ENCODE measurements at regions not wholly inside any gene's neighbourhood (a gene's known extent, or its start where the extent isn't known, plus 50 kb on each side); places are given as distances from the start of the nearest gene placed in this dataset.

DNA sequence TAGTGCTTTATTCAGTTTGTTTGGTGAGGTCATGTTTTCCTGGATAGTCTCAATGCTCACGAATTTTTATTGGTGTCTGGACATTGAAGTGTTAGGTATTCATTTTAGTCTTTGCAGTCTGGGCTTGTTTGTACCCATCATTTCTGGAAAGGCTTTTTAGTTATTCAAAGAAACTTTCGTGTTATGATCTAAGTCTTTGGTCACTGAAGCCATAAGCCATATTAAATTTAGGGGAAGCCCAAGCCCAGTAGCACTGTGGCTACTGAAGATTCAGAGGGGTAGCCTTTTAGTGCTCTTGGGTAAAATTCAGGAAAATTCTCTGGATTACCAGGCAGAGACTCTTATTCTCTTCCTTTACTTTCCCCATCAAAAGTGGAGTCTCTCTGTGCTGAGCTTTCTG is 56.2 kb upstream of the PEX5L start:
- H3K4me3 Mint-ChIP-seq, result no peak overlapping the region
- no peak overlapping the region for H3K4me3 ChIP-seq (ENCODE audit: low read depth, low read length)
- no peaks in the 10 kb centered on the region for H3K36me3 Mint-ChIP-seq
- H3K27me3 ChIP-seq (ENCODE audit: control insufficient read depth, insufficient read depth, low read length), result no peaks in the 10 kb centered on the region
- H3K4me1 ChIP-seq (ENCODE audit: control insufficient read depth, insufficient read depth, low read length, poor library complexity, severe bottlenecking), result no peaks in the 10 kb centered on the region
- no peaks in the 10 kb centered on the region for H3K27me3 Mint-ChIP-seq
- no peaks in the 10 kb centered on the region for H3K9me3 ChIP-seq (ENCODE audit: control insufficient read depth in 2 of 2, low read length in 2 of 2)
- H3K4me1 Mint-ChIP-seq, result no peaks in the 10 kb centered on the region
- H3K27ac Mint-ChIP-seq, result no peak overlapping the region
- ATAC-seq (ENCODE audit: low read depth in 2 of 2) (no peak), DNase-seq (no peak)
- H3K36me3 ChIP-seq (ENCODE audit: control insufficient read depth, insufficient read depth, low read length), result no peaks in the 10 kb centered on the region
- H3K9me3 Mint-ChIP-seq, result peaks cover 0 to 12% (median 3%) of the 10 kb centered on the region in 7 donors
- H3K27ac ChIP-seq (ENCODE audit: insufficient read depth, low read length, poor library complexity, severe bottlenecking), result no peak overlapping the region

DNA sequence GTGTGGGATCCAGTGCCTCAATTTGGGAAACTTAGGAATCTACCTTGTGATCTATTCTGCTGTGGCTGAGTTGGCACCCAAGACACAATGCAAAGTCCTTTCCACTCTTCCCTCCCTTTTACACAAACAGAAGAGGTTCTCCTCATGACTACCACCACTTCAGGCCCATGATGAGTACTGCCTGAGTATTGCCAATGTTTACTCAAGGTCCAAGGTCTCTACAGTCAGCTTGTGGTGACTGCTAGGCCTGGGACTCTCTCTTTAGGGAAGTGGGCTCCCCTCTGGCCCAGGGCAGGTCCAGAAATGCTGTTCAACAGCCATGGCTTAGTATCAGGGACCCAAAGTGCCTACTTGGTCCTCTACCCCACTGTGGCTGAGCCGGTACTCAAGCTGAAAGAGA is 56.8 kb upstream of the PEX5L start:
- Mint-ChIP-seq H3K36me3 (no peaks in the 10 kb centered on the region), H3K27me3 (no peaks in the 10 kb centered on the region), H3K4me1 (no peaks in the 10 kb centered on the region), H3K27ac (no peak overlapping the region), H3K9me3 (peaks cover 0 to 12% (median 3%) of the 10 kb centered on the region in 7 donors), H3K4me3 (no peak overlapping the region)
- Histone ChIP-seq H3K27ac (ENCODE audit: insufficient read depth, low read length, poor library complexity, severe bottlenecking) (no peak overlapping the region), H3K36me3 (ENCODE audit: control insufficient read depth, insufficient read depth, low read length) (no peaks in the 10 kb centered on the region), H3K27me3 (ENCODE audit: control insufficient read depth, insufficient read depth, low read length) (no peaks in the 10 kb centered on the region), H3K4me1 (ENCODE audit: control insufficient read depth, insufficient read depth, low read length, poor library complexity, severe bottlenecking) (no peaks in the 10 kb centered on the region), H3K9me3 (ENCODE audit: control insufficient read depth in 2 of 2, low read length in 2 of 2) (no peaks in the 10 kb centered on the region), H3K4me3 (ENCODE audit: low read depth, low read length) (no peak overlapping the region)
- ATAC-seq (ENCODE audit: low read depth in 2 of 2) (no peak), DNase-seq (no peak)

DNA sequence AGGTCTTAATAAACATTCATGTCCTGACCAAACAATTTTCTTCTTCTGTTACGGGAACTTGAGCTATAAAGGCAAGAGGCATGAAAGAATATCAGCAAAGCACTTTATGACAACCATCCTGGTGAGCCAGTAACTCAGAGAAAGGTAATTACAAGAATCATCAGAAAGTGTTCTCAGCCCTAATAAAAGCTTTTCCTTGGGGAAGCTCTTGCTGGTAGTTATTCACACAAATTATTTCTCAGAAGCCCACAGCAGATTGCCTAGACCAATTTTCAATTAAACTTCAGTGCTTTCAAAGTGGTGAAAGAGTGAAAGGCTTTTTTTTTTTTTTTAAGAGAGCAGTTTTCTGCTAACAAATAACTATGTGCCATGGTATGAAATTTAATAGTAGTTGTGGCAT is 60.9 kb upstream of the PEX5L start:
- Mint-ChIP-seq H3K36me3 (no peaks in the 10 kb centered on the region), H3K27me3 (no peaks in the 10 kb centered on the region), H3K27ac (no peak overlapping the region), H3K4me3 (no peak overlapping the region), H3K9me3 (peaks cover 0 to 5% (median 2%) of the 10 kb centered on the region in 7 donors), H3K4me1 (no peaks in the 10 kb centered on the region)
- no peak for ATAC-seq (ENCODE audit: low read depth in 2 of 2)
- Histone ChIP-seq H3K9me3 (ENCODE audit: control insufficient read depth in 2 of 2, low read length in 2 of 2) (no peaks in the 10 kb centered on the region), H3K4me3 (ENCODE audit: low read depth, low read length) (no peak overlapping the region), H3K27ac (ENCODE audit: insufficient read depth, low read length, poor library complexity, severe bottlenecking) (no peak overlapping the region), H3K4me1 (ENCODE audit: control insufficient read depth, insufficient read depth, low read length, poor library complexity, severe bottlenecking) (no peaks in the 10 kb centered on the region), H3K27me3 (ENCODE audit: control insufficient read depth, insufficient read depth, low read length) (no peaks in the 10 kb centered on the region), H3K36me3 (ENCODE audit: control insufficient read depth, insufficient read depth, low read length) (no peaks in the 10 kb centered on the region)
- DNase-seq, result no peak

DNA sequence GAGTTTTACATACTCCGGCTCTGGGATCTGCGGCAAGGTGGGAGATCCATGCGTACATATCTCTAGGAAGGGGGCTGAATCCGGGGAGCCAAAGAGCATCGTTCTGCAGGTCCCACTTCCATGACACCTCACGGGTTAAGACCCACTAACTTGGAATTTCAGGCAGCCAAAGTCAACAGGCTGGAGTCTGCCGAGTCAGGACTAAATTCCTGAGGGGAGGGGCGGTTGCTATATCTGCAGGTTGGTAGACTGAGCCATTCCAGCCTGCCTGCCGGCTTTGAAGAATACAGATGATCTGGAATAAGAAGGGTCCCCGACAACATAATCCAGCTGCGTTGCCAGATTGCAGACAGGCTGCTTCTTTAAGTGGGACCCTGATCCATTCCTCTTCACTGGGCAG is 65.4 kb upstream of the PEX5L start:
- no peaks in the 10 kb centered on the region for H3K27me3 ChIP-seq (ENCODE audit: control insufficient read depth, insufficient read depth, low read length)
- no peaks in the 10 kb centered on the region for H3K9me3 ChIP-seq (ENCODE audit: control insufficient read depth in 2 of 2, low read length in 2 of 2)
- no peaks in the 10 kb centered on the region for H3K36me3 Mint-ChIP-seq
- ATAC-seq (ENCODE audit: low read depth in 2 of 2), result no peak
- H3K9me3 Mint-ChIP-seq, result peaks cover 0 to 4% (median 1%) of the 10 kb centered on the region in 7 donors
- no peaks in the 10 kb centered on the region for H3K4me1 Mint-ChIP-seq
- no peak overlapping the region for H3K4me3 Mint-ChIP-seq
- H3K27ac Mint-ChIP-seq, result no peak overlapping the region
- H3K4me3 ChIP-seq (ENCODE audit: low read depth, low read length), result no peak overlapping the region
- H3K4me1 ChIP-seq (ENCODE audit: control insufficient read depth, insufficient read depth, low read length, poor library complexity, severe bottlenecking), result no peaks in the 10 kb centered on the region
- H3K27ac ChIP-seq (ENCODE audit: insufficient read depth, low read length, poor library complexity, severe bottlenecking), result no peak overlapping the region
- no peaks in the 10 kb centered on the region for H3K27me3 Mint-ChIP-seq
- H3K36me3 ChIP-seq (ENCODE audit: control insufficient read depth, insufficient read depth, low read length), result no peaks in the 10 kb centered on the region
- DNase-seq, result no peak

DNA sequence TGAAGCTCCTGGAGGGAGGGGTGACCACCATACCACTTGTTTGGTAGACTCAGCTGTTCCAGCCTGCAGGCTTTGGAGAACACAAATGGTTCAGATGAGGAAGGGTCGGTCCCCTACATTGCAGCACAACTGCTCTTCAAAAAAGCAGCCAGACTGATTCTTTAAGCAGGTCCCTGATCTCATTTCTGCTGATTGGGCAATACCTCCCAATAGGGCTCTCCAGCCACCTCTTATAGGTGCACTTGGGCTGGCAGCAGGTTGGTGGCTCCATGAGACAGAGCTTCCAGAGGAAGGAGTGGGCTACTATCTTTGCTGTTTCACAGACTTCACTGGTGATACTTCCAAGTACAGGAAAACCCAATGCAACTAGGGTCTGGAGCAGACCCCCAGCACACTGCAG is 65.9 kb upstream of the PEX5L start:
- H3K27me3 Mint-ChIP-seq, result no peaks in the 10 kb centered on the region
- no peaks in the 10 kb centered on the region for H3K4me1 Mint-ChIP-seq
- no peaks in the 10 kb centered on the region for H3K9me3 ChIP-seq (ENCODE audit: control insufficient read depth in 2 of 2, low read length in 2 of 2)
- peaks cover 0 to 4% (median 1%) of the 10 kb centered on the region in 7 donors for H3K9me3 Mint-ChIP-seq
- H3K27me3 ChIP-seq (ENCODE audit: control insufficient read depth, insufficient read depth, low read length), result no peaks in the 10 kb centered on the region
- no peak overlapping the region for H3K4me3 ChIP-seq (ENCODE audit: low read depth, low read length)
- no peak overlapping the region for H3K27ac ChIP-seq (ENCODE audit: insufficient read depth, low read length, poor library complexity, severe bottlenecking)
- DNase-seq (no peak), ATAC-seq (ENCODE audit: low read depth in 2 of 2) (no peak)
- H3K4me3 Mint-ChIP-seq, result no peak overlapping the region
- H3K36me3 ChIP-seq (ENCODE audit: control insufficient read depth, insufficient read depth, low read length), result no peaks in the 10 kb centered on the region
- no peaks in the 10 kb centered on the region for H3K4me1 ChIP-seq (ENCODE audit: control insufficient read depth, insufficient read depth, low read length, poor library complexity, severe bottlenecking)
- no peaks in the 10 kb centered on the region for H3K36me3 Mint-ChIP-seq
- no peak overlapping the region for H3K27ac Mint-ChIP-seq

DNA sequence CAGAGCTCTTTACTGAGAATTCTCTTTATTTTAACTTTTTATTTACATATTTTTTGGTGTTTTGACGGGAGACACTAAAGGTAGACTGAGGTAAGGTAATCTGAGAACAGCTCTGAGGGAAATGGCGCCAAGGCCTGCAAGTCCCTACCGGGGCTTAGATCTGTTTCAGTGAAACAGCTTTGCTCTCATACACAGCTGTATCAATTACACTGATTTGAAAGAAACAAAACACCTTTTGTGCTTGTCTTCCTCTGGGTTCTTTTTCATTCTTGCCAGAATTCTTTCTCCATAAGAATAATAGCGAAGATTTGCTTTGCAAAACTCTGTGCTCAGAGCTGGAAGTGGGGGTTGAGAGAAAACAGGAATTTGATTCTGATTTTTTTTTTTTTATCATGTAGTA is 79.5 kb upstream of the PEX5L start:
- Mint-ChIP-seq H3K27me3 (no peaks in the 10 kb centered on the region), H3K4me3 (no peak overlapping the region), H3K4me1 (no peaks in the 10 kb centered on the region), H3K9me3 (peaks cover 0 to 3% (median 0%) of the 10 kb centered on the region in 7 donors), H3K36me3 (no peaks in the 10 kb centered on the region), H3K27ac (no peak overlapping the region)
- Histone ChIP-seq H3K4me3 (ENCODE audit: low read depth, low read length) (no peak overlapping the region), H3K27ac (ENCODE audit: insufficient read depth, low read length, poor library complexity, severe bottlenecking) (no peak overlapping the region), H3K4me1 (ENCODE audit: control insufficient read depth, insufficient read depth, low read length, poor library complexity, severe bottlenecking) (no peaks in the 10 kb centered on the region), H3K27me3 (ENCODE audit: control insufficient read depth, insufficient read depth, low read length) (no peaks in the 10 kb centered on the region), H3K9me3 (ENCODE audit: control insufficient read depth in 2 of 2, low read length in 2 of 2) (no peaks in the 10 kb centered on the region), H3K36me3 (ENCODE audit: control insufficient read depth, insufficient read depth, low read length) (no peaks in the 10 kb centered on the region)
- DNase-seq (no peak), ATAC-seq (ENCODE audit: low read depth in 2 of 2) (no peak)

DNA sequence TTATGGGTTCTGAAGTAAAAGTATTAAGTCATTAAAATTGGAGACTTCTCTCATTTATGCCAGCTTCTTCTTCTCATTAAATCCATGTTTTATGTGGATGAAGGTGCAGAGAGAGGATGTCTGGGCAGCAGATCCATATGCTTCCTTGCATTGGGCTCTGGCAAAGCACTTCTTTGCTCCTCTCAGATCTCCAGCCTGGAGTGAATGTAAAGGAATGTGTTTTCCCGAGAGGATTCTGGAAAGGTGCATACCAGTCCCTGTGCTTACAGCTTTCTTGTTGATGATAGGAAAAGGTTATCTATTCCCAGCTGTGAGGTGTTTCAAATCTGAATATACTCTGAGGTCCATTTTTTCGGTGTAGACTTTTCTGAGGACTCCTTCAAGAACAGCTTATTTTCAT is 79.9 kb upstream of the PEX5L start:
- no peak for DNase-seq
- Mint-ChIP-seq H3K4me1 (no peaks in the 10 kb centered on the region), H3K36me3 (no peaks in the 10 kb centered on the region), H3K9me3 (peaks cover 0 to 3% (median 0%) of the 10 kb centered on the region in 7 donors), H3K4me3 (no peak overlapping the region), H3K27me3 (no peaks in the 10 kb centered on the region), H3K27ac (no peak overlapping the region)
- no peak overlapping the region for H3K4me3 ChIP-seq (ENCODE audit: low read depth, low read length)
- ATAC-seq (ENCODE audit: low read depth in 2 of 2), result no peak
- H3K27ac ChIP-seq (ENCODE audit: insufficient read depth, low read length, poor library complexity, severe bottlenecking), result no peak overlapping the region
- no peaks in the 10 kb centered on the region for H3K36me3 ChIP-seq (ENCODE audit: control insufficient read depth, insufficient read depth, low read length)
- H3K4me1 ChIP-seq (ENCODE audit: control insufficient read depth, insufficient read depth, low read length, poor library complexity, severe bottlenecking), result no peaks in the 10 kb centered on the region
- no peaks in the 10 kb centered on the region for H3K27me3 ChIP-seq (ENCODE audit: control insufficient read depth, insufficient read depth, low read length)
- no peaks in the 10 kb centered on the region for H3K9me3 ChIP-seq (ENCODE audit: control insufficient read depth in 2 of 2, low read length in 2 of 2)

DNA sequence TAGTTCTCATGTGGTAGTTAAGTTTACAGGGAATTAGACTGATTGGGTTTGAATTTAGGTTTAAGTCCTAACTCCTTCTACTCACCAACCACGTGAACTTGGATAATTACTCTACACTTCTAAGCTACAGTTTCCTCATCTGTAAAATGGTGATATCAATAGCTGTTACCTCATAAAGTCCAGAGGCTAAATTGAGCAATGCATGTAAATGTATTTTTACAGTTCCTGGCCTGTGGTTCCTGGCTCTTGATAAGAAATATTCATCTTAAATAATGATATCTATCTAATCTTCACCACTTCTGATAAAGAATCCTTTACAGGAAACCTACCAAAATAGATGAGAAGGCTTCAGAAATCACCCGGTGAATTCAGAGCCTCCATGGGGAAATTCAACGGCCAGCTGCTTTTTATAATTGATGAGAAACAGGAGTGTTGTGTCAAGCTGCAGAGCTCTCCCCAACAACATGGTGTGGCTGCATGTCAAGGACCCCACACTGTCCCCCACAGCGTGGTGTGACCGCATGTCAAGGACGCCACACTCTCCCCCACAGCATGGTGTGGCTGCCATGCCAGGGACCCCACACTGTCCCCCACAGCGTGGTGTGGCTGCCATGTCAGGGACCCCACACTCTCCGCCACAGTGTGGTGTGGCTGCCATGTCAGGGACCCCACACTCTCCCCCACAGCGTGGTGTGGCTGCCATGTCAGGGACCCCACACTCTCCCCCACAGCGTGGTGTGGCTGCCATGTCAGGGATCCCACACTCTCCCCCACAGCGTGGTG is 80.8 kb upstream of the PEX5L start:
- Mint-ChIP-seq H3K4me3 (no peak overlapping the region), H3K4me1 (no peaks in the 10 kb centered on the region), H3K9me3 (peaks cover 0 to 3% (median 0%) of the 10 kb centered on the region in 7 donors), H3K27ac (no peak overlapping the region), H3K36me3 (no peaks in the 10 kb centered on the region), H3K27me3 (no peaks in the 10 kb centered on the region)
- Histone ChIP-seq H3K27me3 (ENCODE audit: control insufficient read depth, insufficient read depth, low read length) (no peaks in the 10 kb centered on the region), H3K4me3 (ENCODE audit: low read depth, low read length) (no peak overlapping the region), H3K27ac (ENCODE audit: insufficient read depth, low read length, poor library complexity, severe bottlenecking) (no peak overlapping the region), H3K4me1 (ENCODE audit: control insufficient read depth, insufficient read depth, low read length, poor library complexity, severe bottlenecking) (no peaks in the 10 kb centered on the region), H3K36me3 (ENCODE audit: control insufficient read depth, insufficient read depth, low read length) (no peaks in the 10 kb centered on the region), H3K9me3 (ENCODE audit: control insufficient read depth in 2 of 2, low read length in 2 of 2) (no peaks in the 10 kb centered on the region)
- ATAC-seq (ENCODE audit: low read depth in 2 of 2) (no peak), DNase-seq (no peak)
